ENCODE measurements at regions not wholly inside any gene's neighbourhood (a gene's known extent, or its start where the extent isn't known, plus 50 kb on each side); places are given as distances from the start of the nearest gene placed in this dataset.
"Not testable (repeated sequence)": the region's sequence is repeated elsewhere in the genome, so short reads cannot be mapped to it uniquely, and the experiment has no call there.

GRCh38 chr2:87151835-87152493 is 130.3 kb upstream of the PLGLB1 start:
- not testable (repeated sequence) for TF ChIP-seq CTCF (conservative IDR thresholded peaks at IDR 0.05); ZFX (IDR thresholded peaks at IDR 0.05)
